ENCODE measurements at regions not wholly inside any gene's neighbourhood (a gene's known extent, or its start where the extent isn't known, plus 50 kb on each side); places are given as distances from the start of the nearest gene placed in this dataset.

DNA sequence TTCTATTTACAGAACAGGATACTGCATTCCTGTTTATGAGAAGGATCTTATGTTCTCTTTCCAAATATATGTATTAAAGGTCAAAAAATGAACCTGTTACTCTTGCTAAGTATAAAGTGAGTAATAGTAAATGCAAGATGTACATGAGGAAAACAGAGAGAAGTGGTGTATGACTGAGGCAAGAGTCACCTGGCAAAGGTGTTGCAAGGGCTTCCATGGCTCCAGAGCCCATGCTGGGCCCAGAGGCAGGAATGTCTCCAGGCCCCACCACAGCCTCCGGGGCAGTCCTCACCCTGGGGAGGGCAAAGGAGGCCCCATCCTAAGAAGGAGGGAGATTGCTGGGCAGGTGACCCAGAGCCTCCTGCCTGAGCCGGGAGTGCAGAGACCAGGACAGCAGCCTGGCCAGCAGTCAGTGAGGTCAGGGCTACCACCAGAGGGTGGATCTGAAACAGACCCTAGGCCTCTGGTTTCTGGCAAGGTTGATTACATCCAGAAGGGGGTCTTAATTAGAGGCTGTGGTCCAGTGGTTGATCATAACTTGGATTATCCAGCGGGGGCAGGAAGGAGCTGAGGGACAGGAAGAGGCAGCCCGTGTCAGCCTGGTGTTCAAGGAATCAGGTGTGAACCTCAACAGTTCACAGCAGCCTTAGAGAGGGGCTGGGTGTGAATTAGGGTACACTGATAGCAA is 57.3 kb upstream of the CPLX2 start:
- peaks cover 0 to 40% of the 10 kb centered on the region in 2 donors for H3K27me3 ChIP-seq
- intact Hi-C loops (cut with DNase I) = no loop called here
- TF ChIP-seq, protein P1, sequence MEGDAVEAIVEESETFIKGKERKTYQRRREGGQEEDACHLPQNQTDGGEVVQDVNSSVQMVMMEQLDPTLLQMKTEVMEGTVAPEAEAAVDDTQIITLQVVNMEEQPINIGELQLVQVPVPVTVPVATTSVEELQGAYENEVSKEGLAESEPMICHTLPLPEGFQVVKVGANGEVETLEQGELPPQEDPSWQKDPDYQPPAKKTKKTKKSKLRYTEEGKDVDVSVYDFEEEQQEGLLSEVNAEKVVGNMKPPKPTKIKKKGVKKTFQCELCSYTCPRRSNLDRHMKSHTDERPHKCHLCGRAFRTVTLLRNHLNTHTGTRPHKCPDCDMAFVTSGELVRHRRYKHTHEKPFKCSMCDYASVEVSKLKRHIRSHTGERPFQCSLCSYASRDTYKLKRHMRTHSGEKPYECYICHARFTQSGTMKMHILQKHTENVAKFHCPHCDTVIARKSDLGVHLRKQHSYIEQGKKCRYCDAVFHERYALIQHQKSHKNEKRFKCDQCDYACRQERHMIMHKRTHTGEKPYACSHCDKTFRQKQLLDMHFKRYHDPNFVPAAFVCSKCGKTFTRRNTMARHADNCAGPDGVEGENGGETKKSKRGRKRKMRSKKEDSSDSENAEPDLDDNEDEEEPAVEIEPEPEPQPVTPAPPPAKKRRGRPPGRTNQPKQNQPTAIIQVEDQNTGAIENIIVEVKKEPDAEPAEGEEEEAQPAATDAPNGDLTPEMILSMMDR (IDR thresholded peaks at IDR 0.05) = no peak
- no peaks in the 10 kb centered on the region for H3K9me3 ChIP-seq
- H3K36me3 ChIP-seq = no peaks in the 10 kb centered on the region
- H3K27ac ChIP-seq = no peak overlapping the region
- DNase-seq (no peak), ATAC-seq (no peak)
- H3K4me3 ChIP-seq = no peak overlapping the region
- no peaks in the 10 kb centered on the region for H3K4me1 ChIP-seq

DNA sequence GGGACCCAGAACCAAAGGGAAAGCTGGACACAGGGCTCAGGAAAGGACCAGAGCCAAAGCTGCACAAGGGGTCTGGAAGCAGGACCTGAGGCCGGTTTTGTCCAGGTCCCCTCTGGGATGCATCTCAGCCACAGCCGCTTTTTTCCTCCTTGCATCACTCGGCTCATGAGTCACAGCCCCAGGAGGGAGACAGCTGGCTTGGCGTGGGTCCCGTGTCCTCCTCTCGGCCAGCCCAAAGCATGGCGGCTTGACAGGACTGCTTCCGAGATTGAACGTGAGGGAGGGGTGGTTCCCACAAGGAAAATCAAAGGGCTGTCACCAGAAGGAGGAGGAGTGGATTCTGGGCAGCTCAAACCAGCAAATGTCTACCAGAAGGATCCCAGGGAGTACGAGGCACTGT is 56.7 kb upstream of the CPLX2 start:
- H3K4me1 ChIP-seq = no peaks in the 10 kb centered on the region

DNA sequence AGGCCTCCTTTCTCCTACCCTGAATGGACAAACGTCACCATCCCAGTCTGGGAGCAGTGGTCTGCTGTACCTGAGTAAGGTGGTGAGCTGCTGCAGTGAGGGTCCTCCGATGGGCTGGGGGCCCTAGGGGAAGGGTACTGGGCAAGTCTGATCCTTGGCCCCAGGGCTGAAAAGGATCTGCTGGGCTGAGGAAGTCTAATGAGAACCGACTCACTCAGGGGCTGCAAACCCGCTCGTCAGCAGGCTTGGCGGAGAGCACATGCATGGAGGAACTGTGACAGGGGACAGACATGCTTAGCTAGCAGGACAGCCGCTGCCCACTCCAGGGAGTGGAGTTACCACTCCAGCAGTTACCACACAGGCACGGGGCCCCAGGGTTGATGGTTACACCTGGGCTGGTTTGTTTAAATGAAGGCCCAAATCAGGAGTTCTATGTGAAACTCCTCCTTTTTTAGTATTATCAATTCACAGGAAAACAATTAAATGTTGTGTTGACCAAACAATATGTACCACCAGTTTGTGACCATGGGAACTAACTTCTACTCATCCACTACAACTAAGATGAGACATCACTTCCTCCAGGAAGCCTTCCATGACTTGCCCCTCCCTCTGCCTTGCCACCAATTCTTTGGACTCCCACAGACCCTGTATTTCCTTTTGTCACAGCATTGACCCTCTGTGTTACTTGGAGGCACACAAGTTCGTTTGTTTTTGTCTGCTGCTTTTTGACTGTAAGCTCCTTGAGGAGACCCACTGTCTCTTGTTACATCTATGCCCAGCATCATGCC is 56.1 kb upstream of the CPLX2 start:
- ATAC-seq = no peak
- H3K36me3 ChIP-seq = no peaks in the 10 kb centered on the region
- H3K27me3 ChIP-seq = peaks cover 0 to 40% of the 10 kb centered on the region in 2 donors
- no peaks in the 10 kb centered on the region for H3K4me1 ChIP-seq
- no peak overlapping the region for H3K4me3 ChIP-seq
- TF ChIP-seq, protein P1 (IDR thresholded peaks at IDR 0.05) = no peak
- intact Hi-C loops (cut with DNase I) = no loop called here
- no peak for DNase-seq
- no peak overlapping the region for H3K27ac ChIP-seq
- no peaks in the 10 kb centered on the region for H3K9me3 ChIP-seq

More for the DNA sequence above, 56.7 kb upstream of the CPLX2 start:
- TF ChIP-seq, protein P1 (IDR thresholded peaks at IDR 0.05) = no peak
- Histone ChIP-seq H3K27ac (no peak overlapping the region), H3K36me3 (no peaks in the 10 kb centered on the region), H3K27me3 (peaks cover 0 to 37% of the 10 kb centered on the region in 2 donors), H3K9me3 (no peaks in the 10 kb centered on the region), H3K4me3 (no peak overlapping the region)
- intact Hi-C loops (cut with DNase I) = no loop called here
- peak; percentile 33 for ATAC-seq
- DNase-seq = peak in 3 of 4 donors; percentile 45 to 81 (median 62)

DNA sequence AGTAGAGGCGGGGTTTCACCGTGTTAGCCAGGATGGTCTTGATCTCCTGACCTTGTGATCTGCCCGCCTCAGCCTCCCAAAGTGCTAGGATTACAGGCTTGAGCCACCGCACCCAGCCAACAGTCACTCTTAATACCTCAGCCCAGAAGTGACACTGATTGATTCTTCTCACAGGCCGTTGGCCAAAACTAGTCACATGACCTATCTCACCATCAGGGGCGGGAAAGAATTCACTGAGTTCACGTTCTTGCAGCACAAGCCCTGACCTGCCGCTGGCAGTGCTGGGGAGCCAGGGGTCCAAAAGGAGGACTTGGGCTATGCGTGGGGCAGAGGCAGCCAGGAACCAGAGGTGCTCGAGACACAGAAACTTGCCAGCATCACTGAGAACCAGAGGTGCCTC is 55.0 kb upstream of the CPLX2 start:
- DNase-seq = no peak
- intact Hi-C loops (cut with DNase I) = no loop called here
- TF ChIP-seq, protein P1 (IDR thresholded peaks at IDR 0.05) = no peak
- no peak for ATAC-seq
- Histone ChIP-seq H3K4me1 (no peaks in the 10 kb centered on the region), H3K9me3 (no peaks in the 10 kb centered on the region), H3K27ac (no peak overlapping the region), H3K27me3 (peaks cover 0 to 50% of the 10 kb centered on the region in 2 donors), H3K4me3 (no peak overlapping the region), H3K36me3 (no peaks in the 10 kb centered on the region)

DNA sequence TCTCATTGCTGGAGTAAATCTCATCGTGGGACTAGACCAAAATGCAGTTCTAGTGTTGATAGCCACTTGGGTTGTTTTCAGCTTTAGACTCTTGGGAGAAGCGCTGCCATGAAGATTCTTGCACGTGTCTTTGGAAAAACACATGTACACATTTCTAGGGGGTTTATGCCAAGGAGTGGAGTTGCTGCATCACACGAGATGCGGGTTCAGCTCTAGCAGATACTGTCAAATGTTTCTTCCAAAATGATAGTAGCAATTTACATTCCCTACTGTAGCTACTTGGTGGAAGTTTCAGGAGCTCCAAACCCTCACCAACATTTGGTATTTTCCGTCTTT is 52.3 kb upstream of the CPLX2 start:
- intact Hi-C loops (cut with DNase I) = no loop called here
- TF ChIP-seq, protein P1 (IDR thresholded peaks at IDR 0.05) = no peak
- no peak overlapping the region for H3K27ac ChIP-seq
- H3K27me3 ChIP-seq = peaks cover 0 to 61% of the 10 kb centered on the region in 2 donors
- no peak overlapping the region for H3K4me3 ChIP-seq
- ATAC-seq = no peak
- DNase-seq = no peak
- no peaks in the 10 kb centered on the region for H3K4me1 ChIP-seq
- no peaks in the 10 kb centered on the region for H3K36me3 ChIP-seq
- H3K9me3 ChIP-seq = no peaks in the 10 kb centered on the region
